ENCODE measurements at regions not wholly inside any gene's neighbourhood (a gene's known extent, or its start where the extent isn't known, plus 50 kb on each side); places are given as distances from the start of the nearest gene placed in this dataset.

GRCh38 chr14:26887847-26888246 lies 290.0 kb upstream of the NOVA1 start:
- no peak overlapping the region for H4K5ac ChIP-seq (ENCODE audit: low read depth, low read length)
- H3K4ac ChIP-seq (ENCODE audit: low read depth, low read length), result no peak overlapping the region
- no peak overlapping the region for H2BK5ac ChIP-seq (ENCODE audit: low read depth, low read length, poor library complexity, severe bottlenecking)
- intact Hi-C loops (cut with micrococcal nuclease) (no loop called here), dilution Hi-C loops (cut with HindIII; ENCODE audit: low sequenced_read_pairs, unreplicated experiment) (no loop called here), in situ Hi-C loops (cut with MboI; ENCODE audit: low sequenced_read_pairs) (no loop called here)
- H3K79me1 ChIP-seq (ENCODE audit: low read depth in 1 of 2, low read length in 2 of 2), result no peaks in the 10 kb centered on the region
- H3K27me3 ChIP-seq (ENCODE audit: control insufficient read depth, insufficient read depth, low read length), result no peaks in the 10 kb centered on the region
- H3K4me2 ChIP-seq (ENCODE audit: low read depth, low read length), result no peak overlapping the region
- H3K9ac ChIP-seq (ENCODE audit: low read depth, low read length), result no peak overlapping the region
- H4K8ac ChIP-seq (ENCODE audit: low read depth in 2 of 2, low read length in 2 of 2), result no peak overlapping the region
- BruUV-seq (replicated peaks), result no TSS peak
- no peak overlapping the region for H3K27ac ChIP-seq (ENCODE audit: insufficient read depth, low read length)
- no peak overlapping the region for H2BK20ac ChIP-seq (ENCODE audit: low read depth, low read length)
- no peaks in the 10 kb centered on the region for H3K9me1 ChIP-seq (ENCODE audit: insufficient read depth, low read length)
- TF ChIP-seq NFE2L2 (IDR thresholded peaks at IDR 0.05; ENCODE audit: low read depth, low read length) (no peak), RFX5 (IDR thresholded peaks at IDR 0.05; ENCODE audit: low read depth, low read length) (no peak), RAD21 (IDR thresholded peaks at IDR 0.05; ENCODE audit: low read length) (no peak), MAFK (IDR thresholded peaks at IDR 0.05; ENCODE audit: low read depth, low read length) (no peak), POLR2A (IDR thresholded peaks at IDR 0.05; ENCODE audit: low read depth, low read length) (no peak), CHD1 (IDR thresholded peaks at IDR 0.05; ENCODE audit: low read depth, low read length) (no peak), SMC3 (IDR thresholded peaks at IDR 0.05; ENCODE audit: low read depth, low read length) (no peak), RCOR1 (IDR thresholded peaks at IDR 0.05; ENCODE audit: insufficient replicate concordance, low read length) (no peak), ELK1 (IDR thresholded peaks at IDR 0.05; ENCODE audit: borderline replicate concordance, low read depth, low read length) (no peak), BHLHE40 (IDR thresholded peaks at IDR 0.05; ENCODE audit: low read depth, low read length) (no peak), CEBPB (IDR thresholded peaks at IDR 0.05; ENCODE audit: low read depth, low read length) (no peak), MAZ (IDR thresholded peaks at IDR 0.05; ENCODE audit: borderline replicate concordance, low read depth, low read length) (no peak), USF2 (IDR thresholded peaks at IDR 0.05; ENCODE audit: low read depth, low read length) (no peak), FOS (IDR thresholded peaks at IDR 0.05; ENCODE audit: low read depth, low read length) (no peak), MXI1 (IDR thresholded peaks at IDR 0.05; ENCODE audit: borderline replicate concordance, low read depth, low read length) (no peak)
- TF ChIP-seq, protein P1, sequence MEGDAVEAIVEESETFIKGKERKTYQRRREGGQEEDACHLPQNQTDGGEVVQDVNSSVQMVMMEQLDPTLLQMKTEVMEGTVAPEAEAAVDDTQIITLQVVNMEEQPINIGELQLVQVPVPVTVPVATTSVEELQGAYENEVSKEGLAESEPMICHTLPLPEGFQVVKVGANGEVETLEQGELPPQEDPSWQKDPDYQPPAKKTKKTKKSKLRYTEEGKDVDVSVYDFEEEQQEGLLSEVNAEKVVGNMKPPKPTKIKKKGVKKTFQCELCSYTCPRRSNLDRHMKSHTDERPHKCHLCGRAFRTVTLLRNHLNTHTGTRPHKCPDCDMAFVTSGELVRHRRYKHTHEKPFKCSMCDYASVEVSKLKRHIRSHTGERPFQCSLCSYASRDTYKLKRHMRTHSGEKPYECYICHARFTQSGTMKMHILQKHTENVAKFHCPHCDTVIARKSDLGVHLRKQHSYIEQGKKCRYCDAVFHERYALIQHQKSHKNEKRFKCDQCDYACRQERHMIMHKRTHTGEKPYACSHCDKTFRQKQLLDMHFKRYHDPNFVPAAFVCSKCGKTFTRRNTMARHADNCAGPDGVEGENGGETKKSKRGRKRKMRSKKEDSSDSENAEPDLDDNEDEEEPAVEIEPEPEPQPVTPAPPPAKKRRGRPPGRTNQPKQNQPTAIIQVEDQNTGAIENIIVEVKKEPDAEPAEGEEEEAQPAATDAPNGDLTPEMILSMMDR (conservative IDR thresholded peaks at IDR 0.05; ENCODE audit: low read depth, low read length), result no peak
- POLR2A ChIA-PET (ENCODE audit: unreplicated experiment), result no interaction called here
- H2AK9ac ChIP-seq (replicated peaks; ENCODE audit: low read depth, low read length, poor library complexity), result no peak overlapping the region
- no CpG with 5 or more reads among the region's 1 CpG for WGBS, 2 experiments (ENCODE audit: extremely low coverage in 2 of 2, insufficient read length in 1 of 2)
- H4K20me1 ChIP-seq (ENCODE audit: insufficient read depth, low read length), result no peaks in the 10 kb centered on the region
- DNase-seq (no peak), ATAC-seq (ENCODE audit: low read depth) (no peak)
- no peak overlapping the region for H3K14ac ChIP-seq (replicated peaks; ENCODE audit: low read depth, low read length)
- H3K56ac ChIP-seq (ENCODE audit: extremely low read depth, insufficient read depth, low read length), result no peak overlapping the region
- no peak overlapping the region for H4K91ac ChIP-seq (ENCODE audit: insufficient read depth, low read depth, low read length)
- H3K18ac ChIP-seq (ENCODE audit: low read depth, low read length), result no peak overlapping the region
- H2AFZ ChIP-seq (replicated peaks; ENCODE audit: low read length, poor library complexity), result no peak overlapping the region
- H3K36me3 ChIP-seq (ENCODE audit: control insufficient read depth, insufficient read depth, low read length), result no peaks in the 10 kb centered on the region
- peaks cover 5% of the 10 kb centered on the region; the same call in 1 of the 2 replicates for H3K9me3 ChIP-seq (ENCODE audit: control insufficient read depth, insufficient read depth, low read length)
- no peak overlapping the region for H3K4me3 ChIP-seq (ENCODE audit: insufficient read depth, low read depth, low read length)
- H2AK5ac ChIP-seq (ENCODE audit: low read depth, low read length), result no peak overlapping the region
- H2BK120ac ChIP-seq (ENCODE audit: low read depth, low read length), result no peak overlapping the region
- CTCF ChIA-PET, result no interaction called here
- H2BK15ac ChIP-seq (ENCODE audit: low read depth, low read length), result no peak overlapping the region
- H3K23ac ChIP-seq (ENCODE audit: low read depth, low read length), result no peak overlapping the region
- H3K4me1 ChIP-seq (ENCODE audit: control insufficient read depth, insufficient read depth, low read length), result no peaks in the 10 kb centered on the region

Measured in IMR-90 (cell line).